ENCODE measurements at regions not wholly inside any gene's neighbourhood (a gene's known extent, or its start where the extent isn't known, plus 50 kb on each side); places are given as distances from the start of the nearest gene placed in this dataset.
"Not testable (repeated sequence)": the region's sequence is repeated elsewhere in the genome, so short reads cannot be mapped to it uniquely, and the experiment has no call there.

- not testable (repeated sequence) for TF ChIP-seq CTCF, EZH2 (IDR thresholded peaks at IDR 0.05)
These were observed 297.8 kb downstream of the POTED start for GRCh38 chr21:13907385-13907784.

Measured in neural progenitor cell (in vitro differentiated cells).